Right lung (tissue), 2 donors: ENCODE measurements at regions not wholly inside any gene's neighbourhood (a gene's known extent, or its start where the extent isn't known, plus 50 kb on each side); places are given as distances from the start of the nearest gene placed in this dataset.

ENCODE experiments used
- DNase-seq, 2 donors: peaks; one replicate each; pipeline ENCODE4 v3.0.0-alpha.2; 2013

DNA sequence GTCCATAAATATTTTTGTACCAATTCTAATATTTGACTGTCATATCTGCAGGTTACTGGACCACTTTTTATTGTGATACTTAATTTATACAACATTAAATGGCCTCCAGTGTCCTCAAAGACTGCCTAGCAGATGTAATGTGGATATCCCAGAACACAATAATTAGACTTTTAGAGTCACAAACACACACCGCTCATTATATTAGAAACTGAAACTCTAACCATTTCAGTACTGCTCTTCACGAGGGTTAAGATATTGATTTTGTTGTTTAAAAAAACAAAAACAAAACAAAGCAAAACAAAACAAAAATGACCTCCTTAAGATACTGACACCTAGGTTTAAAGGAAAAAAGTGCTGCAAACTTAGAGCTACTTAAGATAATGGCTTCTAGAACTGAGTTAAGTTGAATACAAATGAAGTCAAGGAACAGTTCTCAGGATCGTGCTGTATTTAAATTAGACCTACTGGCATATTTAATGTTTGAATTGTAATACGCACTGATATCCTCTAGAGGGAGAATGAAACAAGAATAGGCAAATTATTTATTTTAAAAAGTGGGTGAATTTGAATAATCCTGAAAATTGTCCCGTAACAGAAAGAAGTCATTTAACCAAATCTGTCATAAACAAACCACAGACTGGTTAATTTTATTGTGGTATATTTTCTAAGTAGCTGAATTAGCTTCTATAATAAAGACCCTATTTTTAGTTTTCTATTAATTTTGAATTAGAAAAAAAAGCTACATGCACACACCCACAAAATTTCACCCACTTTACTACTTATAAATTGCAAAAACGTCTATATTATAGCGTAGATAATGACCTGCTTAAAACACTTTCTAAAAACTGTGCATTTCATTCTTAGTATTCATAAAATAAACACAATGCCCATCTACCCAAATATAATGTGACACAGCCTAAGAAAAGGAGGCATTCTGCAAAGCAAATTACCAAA lies 395.2 kb upstream of the DCN start:
- DNase-seq: peak in 1 of 2 donors; percentile 21

DNA sequence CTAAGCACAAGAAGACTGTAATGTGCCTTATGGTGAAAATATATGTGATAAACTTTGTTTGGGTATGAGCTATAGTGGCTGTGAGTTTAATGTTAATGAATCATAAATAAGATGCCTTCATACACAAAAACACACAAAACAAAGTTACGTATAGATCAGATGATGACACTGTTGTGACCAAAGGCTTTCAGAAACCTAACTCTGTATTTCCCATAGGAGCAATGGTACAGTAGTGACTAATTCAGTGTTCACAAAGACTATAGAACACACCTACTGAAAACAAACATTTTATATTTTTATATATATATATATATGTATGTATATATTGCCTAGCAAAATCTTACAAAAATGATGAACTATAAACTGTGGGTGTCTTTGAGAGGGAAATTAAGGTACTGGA lies 393.8 kb upstream of the DCN start:
- no peak for DNase-seq

DNA sequence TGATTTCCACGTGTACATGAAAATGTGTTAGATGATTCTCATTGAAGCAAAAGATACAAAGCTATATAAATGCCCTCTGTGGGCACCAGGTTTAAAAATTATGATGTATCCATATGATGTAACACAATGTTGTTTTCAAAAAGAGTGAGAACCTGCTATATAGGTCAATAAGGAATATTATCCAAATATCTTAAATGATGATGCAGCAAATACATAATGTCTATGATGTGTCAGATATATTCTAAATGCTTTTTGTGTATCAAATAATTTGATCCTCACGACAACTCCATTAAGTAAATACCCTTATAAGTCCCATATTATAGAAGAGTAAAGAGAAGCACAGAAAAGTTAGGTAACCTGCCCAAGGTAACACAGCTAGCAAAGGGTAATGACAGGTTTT lies 393.0 kb upstream of the DCN start:
- no peak for DNase-seq

DNA sequence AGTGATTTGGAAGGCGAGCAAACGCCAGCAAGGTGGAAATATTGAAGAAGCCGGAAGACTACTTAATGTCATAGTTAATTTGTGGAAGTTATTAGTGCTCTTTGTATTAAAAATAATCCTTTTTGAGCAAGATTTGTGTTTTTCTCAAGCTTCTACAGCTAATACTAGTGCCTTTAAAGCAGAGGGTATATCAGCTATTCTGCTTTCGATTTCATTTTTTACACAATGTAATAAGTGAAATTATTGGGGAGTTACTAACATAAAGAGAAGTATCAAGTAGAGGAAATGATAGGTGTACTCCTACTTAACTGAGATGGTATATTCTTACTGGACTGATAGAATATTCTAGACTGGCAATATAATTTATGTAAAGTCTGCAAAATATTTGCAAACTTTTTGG lies 392.4 kb upstream of the DCN start:
- no peak for DNase-seq

DNA sequence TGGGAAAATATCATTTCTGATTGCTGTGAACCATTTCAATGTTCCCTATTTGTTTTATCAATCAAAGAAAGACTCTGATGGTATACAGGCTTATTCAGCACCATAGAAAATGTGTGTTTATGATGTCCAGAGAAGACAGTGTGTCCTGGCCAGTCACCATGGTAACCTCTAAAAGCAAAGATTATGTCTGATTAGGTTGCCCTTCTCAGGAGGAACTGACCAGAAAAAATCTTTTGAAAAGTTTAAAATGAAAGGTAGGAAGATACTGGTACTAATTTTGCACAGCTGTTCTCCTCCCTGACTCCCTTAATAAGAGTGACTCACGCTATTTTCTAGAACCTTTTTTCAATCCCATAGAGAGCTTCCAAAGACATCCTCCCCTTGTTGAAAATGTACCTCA lies 391.8 kb upstream of the DCN start:
- DNase-seq: no peak

DNA sequence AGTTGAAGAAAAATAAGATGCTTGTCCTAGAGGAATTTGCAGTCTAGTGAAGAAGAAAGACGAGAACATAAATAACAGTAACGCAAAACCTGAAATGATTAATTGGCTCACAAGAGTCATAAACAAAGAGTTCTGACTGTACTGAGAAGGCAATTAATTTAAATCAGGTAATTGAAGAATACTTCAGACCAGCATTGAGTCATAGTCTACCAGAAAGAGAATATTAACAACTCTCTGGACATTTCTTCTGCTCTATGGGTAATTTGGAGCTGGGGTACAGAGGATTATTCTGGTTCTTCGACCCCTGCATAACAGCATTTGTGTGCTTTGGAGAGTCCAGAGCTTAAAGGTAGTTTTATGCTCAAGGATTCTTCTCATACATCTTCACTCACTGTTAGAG lies 390.3 kb upstream of the DCN start:
- no peak for DNase-seq

DNA sequence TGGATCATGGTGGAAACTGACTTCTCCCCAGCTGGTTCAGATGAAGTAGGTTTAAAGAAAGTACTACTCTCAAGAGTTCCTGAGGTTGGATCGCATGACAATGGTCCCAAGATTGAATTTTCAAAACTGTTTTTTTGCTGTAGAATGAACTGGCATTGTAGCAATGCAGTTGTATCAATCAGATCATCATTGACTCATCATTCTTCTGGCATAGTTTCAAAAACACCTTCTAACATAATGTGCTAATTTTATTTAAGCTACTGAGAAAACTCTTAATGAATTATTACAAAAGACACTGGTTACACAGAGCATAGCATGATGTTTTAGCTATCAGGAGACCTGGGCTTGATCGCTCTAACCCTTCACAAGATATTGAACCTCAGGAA lies 384.5 kb upstream of the DCN start:
- DNase-seq: no peak

DNA sequence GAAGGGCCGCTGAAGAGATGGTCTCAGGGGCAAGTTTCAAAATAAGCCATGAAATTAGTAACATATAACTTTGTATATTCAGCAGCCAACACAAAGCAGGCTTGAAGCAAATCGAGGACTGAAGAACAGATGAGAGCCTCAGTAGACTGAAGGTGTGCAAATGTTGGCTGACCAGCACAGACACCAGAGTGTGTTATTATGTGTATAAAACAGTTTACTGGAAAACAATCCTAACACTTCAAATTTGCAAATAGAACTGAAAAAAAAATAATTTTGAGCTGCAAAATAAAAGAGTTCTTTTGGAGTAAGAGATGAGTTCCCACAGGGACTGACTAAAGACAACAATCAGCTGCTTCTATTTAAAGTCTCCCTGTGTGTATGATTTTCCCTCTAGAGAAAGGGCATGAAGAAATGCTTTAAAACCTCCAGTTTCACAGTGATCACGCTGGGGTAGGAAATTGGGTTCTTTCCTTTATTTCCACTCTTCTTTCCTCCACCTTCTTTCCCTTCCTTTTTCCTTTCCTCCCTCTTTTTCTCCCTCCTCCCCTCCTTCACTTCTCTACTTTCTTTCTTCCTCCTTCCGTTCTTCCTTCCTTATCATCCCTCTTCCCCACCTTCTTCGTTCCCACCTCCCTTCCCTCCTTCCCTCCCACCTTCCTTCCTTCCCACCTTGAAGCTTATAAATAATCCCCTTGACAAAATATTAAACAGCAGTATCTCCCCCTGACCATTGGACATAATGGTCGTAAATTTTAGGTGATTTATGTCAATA lies 383.9 kb upstream of the DCN start:
- DNase-seq: no peak

DNA sequence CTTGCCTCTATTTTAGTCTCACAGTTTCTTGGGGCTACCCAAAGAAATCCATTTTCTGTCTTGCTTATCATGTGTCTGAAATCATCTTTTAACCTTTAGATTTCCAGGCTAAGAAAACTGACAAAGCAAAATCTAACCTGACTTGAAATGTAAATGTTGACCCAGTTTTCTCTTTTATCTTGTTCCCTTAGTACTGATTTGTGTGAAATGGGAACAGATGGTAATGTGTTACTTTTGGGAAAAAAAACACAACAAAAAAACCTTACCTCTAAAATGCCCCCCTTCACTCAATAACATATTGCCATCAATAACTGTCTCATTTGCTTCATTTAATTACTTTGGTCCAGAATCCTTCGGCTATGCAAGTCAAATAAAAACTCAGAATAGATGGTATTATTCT lies 383.2 kb upstream of the DCN start:
- no peak for DNase-seq

DNA sequence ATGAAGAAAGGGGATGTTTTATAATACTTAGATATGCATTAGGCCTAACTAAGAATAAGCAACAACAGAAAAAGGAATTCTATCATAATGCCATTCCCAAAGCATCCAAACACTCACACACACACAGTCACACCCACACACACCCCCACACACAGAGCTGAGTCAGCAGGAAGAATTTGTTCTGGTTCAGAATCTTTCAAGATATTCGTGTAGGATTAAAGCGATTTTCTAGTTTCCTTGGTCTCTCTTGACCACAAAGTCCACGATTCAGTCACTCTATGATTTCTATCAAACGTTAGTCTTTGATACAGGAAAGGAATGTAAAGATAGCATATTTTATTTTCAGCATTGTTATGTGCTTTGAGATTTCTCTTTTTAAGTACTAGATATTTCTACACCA lies 382.6 kb upstream of the DCN start:
- DNase-seq: no peak

DNA sequence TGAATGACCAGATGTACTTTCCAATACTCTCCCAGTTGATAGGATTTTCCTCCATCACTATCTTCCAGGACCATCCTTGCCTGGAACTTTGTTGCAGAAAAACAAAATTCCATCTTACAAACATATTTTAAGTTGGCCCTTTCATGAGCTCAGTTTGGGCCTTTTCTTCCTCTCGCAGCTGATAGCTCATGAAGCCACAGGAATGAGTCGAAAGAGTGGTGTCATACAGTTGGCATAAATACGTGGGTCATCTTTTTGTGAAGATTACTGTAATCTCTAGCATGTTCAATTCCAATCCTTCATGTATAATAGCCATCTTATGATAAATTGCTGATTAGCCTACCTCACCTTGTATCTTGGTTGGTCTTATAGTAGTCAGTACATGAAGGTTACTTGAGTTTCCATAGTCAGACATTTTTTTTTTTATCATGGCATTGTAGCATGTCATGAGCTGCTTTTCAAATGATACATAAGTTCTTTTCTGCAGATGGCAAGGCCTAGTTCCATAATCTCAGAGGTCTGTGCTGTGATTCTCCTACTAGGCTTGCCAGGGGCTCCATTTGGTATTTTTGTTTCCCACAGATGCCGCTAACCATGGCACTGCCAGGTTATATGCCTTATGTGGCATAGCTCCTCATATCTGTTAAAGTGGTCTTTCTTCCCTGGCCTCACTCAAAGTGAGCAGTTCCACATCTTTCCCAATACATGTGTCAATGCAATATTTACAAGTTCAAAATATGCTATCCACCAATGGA lies 380.6 kb upstream of the DCN start:
- DNase-seq: no peak

DNA sequence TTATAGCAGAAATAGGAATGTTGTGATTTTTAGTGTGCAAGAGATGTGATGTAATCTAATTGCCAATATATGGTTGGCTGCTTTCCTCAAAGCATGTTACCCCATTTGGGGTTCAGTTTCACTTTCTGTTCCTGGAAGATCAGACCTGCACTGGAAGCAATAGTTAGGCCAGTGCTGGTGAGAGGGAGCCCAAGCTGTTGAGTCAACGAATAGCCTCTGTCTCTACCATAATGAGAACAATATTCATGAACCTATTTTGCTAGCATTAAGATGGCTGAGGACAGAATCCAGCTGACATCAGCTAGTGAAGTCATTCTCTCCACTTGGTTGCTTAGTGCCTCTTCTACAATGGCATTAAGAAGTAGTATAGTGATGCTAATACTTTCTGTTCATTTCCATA lies 379.9 kb upstream of the DCN start:
- no peak for DNase-seq

DNA sequence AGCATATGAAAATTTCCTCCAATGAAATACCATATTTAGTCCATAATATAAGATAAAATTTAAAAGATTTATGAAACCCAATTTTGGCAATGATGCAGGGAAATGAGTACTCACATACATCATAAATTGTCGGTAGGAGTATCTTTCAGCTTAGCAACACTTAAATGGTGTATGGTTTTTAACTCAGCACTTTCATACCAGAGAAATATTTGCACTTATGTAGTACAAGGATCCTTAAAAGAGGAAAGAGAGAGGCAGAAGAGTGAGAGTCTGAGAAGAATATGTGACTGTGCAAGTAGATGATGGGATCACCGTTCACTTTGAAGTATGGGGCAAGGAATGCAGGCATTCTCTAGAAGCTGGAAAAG lies 379.3 kb upstream of the DCN start:
- no peak for DNase-seq

DNA sequence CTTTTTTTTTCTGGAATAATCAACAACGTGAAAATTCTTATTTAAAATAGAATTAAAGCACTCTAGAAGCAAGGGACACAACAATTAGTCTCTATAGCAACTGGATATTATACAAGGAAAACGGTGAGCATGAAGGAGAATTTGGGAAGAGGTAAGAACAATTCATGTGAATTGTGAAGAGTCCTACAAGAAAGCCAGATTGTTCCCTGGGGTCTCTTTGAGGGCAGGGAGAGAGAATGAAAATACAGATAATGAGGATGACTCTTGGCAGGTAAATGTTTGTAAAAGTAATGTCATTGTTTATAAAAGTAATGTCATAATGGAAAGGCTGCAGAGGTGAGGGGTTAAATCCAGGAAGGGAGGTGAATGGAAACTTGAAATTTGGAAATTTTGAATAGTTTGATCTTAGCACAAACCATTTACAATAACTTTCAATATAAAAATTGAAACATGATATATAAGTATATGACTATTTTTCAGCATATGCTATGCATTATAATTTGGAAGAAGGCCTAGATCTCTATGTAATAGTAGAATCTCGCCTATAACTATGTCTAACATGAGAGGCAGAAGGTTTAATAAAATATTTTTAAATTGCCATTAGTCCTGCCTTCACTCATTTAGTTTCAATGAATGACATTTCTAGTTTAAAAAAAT lies 378.8 kb upstream of the DCN start:
- DNase-seq: no peak

DNA sequence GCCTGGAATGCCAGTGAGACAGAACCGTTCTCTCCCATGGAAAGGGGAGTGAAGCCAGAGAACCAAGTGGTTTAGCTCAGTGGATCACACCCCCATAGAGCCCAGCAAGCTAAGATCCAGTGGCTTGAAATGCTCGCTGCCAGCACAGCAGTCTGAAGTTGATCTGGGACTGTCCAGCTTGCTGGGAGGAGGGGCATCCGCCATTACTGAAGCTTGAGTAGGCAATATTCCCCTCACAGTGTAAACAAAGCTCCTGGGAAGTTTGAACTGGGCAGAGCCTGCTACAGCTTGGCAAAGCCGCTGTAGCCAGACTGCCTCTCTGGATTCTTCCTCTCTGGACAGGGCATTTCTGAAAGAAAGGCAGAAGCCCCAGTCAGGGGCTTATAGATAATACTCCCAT lies 374.3 kb upstream of the DCN start:
- no peak for DNase-seq

DNA sequence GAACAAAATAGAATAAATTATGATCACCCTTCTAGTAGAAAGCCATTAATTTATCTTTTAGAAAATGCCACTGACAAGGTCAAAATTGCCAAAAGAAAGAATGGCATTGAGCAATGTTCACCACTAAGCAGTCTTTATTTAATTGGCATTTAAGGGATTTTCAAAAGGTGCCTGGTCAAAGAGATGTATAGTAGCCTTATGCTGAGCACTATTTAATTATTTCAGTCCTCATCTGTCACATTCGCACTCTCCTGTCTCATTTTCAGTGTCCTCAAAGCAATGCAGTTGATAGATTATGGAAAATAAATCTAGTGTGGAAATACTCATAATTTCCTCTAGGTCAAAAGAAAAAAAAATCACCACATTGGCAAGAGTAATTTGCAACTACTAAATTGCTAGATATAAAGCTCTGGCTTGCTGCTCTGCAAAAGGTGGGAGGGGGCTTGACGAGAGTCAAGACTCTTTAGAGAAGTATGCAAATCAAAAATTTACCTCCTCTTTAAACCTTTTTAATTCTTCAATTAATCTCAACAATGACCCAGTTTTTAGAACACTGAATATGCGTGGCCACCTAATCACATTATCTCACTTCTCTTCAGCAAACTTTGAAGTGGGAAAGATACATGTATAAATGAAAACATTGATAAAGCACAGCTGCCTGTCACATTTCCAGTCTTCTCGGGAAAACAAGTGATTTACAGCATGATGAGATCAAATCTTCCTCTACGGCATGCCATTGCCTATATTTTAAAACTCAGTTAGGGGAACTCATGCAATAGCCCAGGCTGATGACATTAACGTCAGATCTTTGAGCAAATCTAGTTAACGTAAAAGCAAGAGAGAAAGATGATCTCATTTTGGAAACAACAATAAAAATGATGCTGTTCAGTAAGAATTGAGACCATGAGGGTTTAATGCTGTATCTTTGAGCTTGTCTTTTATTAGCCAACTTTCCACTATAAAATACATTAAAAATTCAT lies 373.1 kb upstream of the DCN start:
- no peak for DNase-seq

DNA sequence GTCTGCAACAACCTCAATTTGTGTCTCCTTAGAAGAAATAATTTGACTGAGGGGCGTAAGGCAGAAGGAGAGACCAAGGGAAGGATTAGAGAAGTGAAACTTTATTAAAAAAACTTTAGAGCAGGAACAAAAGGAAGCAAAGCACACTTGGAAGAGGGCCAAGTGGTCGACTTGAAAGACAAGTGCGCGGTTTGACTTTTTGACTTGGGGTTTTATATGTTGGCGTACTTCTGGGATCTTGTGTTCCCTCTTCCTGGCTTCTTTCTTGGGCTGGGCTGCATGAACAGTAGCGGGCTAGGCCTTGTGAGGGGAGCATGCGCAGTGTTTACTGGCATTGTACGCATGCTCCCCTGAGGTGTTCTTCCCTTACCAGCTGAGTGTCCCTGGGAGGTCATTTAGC lies 369.3 kb upstream of the DCN start:
- no peak for DNase-seq

DNA sequence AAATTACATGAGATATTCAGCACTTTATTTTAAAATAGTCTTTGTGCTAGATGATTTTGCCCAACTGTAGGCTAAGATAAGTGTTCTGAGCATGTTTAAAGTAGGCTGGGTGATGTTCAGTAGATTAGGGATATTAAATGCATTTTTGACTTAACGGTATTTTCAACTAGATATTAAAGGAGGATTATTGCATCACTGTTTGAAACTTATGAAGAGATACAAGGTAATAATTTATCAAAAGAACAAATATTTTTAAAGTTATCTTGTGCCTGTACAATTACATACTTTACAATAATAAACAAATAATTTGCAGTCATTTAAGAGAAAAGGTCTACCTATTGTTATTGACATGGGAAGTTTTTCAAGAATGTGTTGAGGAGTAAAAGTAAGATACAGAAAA lies 368.6 kb upstream of the DCN start:
- no peak for DNase-seq

DNA sequence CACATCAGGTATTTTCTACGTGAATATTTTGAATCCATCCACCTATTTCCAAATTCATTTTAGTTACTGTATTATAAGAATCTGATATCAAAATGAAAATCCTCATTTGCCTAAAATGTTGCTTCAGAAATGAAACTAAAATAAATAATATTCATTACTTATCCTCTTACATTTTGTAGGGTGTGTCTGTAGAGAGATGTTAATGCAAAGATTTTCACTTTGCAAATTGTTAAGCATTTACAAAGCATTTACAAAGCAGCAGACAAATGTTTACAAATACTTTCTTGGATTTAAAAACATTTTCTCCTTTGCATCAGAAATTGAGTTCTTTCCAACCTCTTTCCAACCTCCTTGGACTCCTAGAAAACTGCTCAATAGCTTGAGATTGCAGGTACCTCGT lies 360.0 kb upstream of the DCN start:
- no peak for DNase-seq

DNA sequence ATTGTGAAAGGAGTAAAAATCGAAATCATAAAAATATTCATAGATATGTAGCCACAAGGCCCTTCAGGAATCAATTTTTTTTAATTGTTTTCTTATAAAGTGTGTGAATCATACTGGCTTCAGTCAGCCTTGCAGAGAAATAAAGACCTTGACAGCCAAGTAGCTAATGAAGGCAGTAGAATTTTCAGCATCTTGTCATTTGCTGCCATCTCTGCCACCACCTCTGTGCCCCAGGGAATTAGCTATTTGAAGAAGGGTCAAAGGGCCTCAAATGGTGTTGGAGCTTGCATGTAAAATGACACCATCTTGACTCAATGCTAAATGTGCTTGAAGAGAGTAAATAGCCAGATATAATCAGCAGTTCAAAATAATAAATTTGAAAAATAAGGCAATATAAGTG lies 359.4 kb upstream of the DCN start:
- no peak for DNase-seq

DNA sequence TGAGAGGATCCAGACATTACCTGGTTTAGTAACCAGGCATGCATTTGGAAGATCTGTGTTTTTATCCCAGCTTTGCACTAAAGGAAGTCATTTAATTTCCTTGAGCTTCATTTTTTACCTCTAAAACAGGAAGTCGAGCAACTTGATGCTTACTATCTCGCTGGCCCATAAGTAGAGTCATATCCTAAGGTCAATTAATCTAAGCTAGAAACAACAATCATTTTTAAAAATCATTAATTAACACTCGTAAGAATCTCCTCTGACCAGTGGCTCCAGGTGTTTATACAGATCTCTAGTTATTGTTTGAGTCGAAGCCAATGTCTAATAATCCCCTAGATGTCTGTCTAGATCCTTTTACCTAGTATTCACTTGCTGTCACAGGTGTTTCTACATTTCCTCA lies 355.8 kb upstream of the DCN start:
- no peak for DNase-seq
